GM08714 (cell line): ENCODE measurements at regions not wholly inside any gene's neighbourhood (a gene's known extent, or its start where the extent isn't known, plus 50 kb on each side); places are given as distances from the start of the nearest gene placed in this dataset.

Source experiments
- H3K4me3 ChIP-seq: fragments of 200-500 bp; sonication (Bioruptor generic); 2 replicates; pipeline ENCODE4 v1.5.1; 2014; ENCODE audit warnings: mild to moderate bottlenecking, low read length, inconsistent platforms
- ZNF274 ChIP-seq: IDR thresholded peaks from 2 replicates; pipeline ENCODE4 v1.6.1; 2012; ENCODE audit warnings: mild to moderate bottlenecking, low read depth, low read length

DNA sequence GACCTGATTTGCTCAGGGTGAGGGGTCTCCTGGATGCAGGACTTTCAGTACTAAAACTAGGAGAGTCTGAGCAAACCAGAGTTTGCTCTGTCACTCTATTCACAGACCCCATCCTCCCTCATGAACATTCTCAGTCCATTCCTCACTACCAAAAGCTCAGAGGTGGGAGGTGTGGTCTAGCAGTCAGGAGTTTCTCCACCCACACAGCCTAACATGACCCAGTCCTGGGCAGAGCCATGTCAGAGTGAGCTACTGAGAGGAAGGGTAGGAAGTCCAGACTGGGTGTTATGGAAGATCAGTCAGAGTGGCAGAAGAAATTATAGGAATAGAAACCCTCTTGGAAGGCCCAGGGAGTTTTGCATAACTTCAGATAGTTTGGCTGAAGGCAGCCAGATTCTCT is 113.3 kb upstream of the GRAMD2B start:
- TF ChIP-seq ZNF274 = no peak
- H3K4me3 ChIP-seq = no peak overlapping the region

DNA sequence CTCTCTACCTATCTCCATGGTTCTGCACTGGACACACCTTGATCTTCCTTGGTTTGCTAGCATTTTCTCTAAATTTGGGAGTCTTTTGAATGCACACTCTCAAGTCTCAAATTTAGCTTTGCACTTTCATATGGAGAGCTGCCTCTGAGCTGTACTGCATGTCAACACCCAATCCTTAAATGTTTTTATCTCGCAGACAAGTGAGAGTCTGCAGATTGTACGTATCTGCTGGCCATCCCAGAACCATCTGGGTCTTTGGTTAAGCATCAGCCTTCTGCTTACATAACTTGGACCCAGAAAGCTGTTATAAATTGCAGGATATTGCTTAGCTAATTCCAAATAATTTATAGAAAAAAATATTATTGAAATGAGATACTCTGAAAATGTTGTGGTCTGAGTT is 111.4 kb upstream of the GRAMD2B start:
- H3K4me3 ChIP-seq = no peak overlapping the region
- TF ChIP-seq ZNF274 = no peak

DNA sequence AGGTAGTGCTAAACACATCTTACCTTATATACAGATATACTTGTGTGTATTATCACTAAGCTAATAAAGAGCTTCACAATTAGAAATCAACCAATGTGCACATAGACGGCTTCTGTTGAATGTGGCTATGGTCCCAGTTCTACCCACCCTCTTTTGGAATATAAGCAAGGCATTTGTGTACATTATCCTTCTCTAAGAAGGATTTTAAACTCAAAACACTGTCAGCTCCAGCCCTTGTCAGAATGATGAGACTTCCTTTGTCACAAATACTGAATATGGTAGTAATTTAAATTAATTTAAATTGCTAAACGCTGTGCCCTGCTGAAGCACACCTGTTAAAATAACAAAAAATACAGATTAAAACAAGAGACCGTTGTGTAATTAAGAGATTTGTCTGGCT is 107.9 kb upstream of the GRAMD2B start:
- H3K4me3 ChIP-seq = no peak overlapping the region
- TF ChIP-seq ZNF274 = no peak

DNA sequence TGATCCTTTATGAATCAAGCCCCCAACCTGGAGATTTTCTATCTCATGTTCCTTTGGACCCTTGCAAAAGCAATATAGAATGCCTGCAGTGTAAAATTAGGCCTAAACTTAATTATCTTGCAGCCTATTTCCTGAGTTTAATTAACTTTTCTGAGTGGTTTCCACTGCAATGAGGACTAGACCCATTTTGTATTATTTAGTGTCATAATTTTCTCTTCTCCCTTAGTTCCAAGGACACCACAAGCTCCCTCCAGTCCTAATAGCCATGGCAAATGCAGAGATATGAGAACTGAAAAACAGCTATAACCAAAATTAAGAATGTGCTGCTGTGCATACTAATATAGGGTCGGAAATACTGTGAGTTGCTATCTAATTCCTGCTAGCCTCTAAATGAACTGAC is 90.9 kb upstream of the GRAMD2B start:
- H3K4me3 ChIP-seq = no peak overlapping the region
- TF ChIP-seq ZNF274 = no peak

DNA sequence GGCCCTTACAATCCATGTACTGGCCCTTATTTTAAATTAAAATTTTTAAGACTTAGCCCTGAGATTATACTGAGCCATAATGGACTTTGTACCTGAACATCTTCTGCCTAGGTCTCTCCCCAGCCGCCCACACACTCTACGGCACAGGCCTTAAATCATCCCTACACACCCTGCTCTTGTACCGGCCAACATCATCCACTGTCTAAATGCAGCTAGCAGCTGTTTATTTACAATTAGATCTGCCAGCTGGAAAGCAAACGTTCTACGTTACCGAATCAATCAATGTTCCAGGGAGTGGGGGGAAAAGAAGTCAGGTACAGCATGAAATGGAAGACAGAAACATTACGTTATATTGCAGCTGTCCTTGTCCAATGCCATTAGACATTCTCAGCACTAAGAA is 88.4 kb upstream of the GRAMD2B start:
- no peak for TF ChIP-seq ZNF274
- no peak overlapping the region for H3K4me3 ChIP-seq

DNA sequence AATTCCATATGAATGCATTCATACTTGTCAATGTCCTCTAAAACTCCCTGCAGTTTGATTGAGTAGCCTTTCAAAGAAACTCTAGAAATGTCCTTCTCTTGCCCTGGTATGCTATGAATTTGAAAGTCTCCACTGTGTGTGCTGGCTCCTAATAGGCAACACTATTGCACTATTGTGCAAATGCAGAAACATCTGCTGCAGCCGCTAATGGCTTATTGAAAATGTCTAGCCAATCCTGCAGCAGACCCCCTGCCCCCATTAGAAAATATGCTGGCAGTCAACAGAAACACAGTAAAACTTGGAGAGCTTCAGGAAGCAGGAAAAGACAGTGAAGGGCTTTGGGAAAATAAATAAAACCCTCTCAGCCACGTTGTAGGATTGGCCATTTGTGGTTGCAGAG is 87.3 kb upstream of the GRAMD2B start:
- H3K4me3 ChIP-seq = no peak overlapping the region
- no peak for TF ChIP-seq ZNF274

DNA sequence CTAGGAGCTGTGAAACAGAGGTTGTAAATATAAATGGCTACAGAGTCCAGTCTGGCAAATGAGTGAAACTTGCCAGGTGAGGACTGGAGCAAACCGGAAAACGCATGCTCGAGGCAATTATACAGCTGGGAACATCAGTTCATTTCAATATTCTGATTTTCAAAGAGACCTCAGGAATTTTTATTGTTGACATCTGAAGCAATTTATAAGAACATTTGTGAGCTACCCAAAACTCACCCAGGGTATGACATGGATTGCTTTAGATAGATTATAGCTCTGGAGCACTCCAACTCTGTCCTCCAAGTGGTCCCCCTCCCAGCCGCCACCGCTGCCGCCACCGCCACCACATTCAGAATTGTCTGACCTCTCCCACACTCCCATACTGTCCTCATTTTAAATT is 84.6 kb upstream of the GRAMD2B start:
- H3K4me3 ChIP-seq = no peak overlapping the region
- TF ChIP-seq ZNF274 = no peak

DNA sequence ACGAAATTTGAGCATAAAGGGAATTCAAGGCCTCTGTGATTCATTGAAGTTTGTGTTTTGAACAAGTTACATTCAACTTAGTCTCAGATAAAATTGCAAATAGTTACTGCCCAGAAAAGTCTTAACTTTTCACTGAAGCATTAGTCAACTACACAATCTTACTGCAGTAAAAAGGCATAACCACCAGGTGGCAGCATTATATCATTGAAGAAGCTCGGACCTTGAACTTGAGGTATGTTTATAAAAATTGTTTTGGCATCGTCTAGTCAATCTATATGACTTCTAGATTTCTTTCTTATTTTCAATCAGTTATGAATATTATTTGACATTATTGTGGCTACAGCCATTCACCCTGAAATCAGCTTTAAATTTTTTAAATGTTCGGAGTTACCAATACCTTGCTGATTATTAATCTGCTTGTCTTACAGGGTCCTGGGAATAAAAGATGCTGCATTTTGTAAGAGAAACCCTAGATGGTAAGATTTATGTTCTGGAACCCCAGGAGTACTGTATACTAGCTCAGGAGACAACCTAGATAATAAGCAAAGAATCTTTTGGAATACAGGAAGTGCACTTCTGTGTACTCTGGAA is 83.9 kb upstream of the GRAMD2B start:
- no peak overlapping the region for H3K4me3 ChIP-seq
- no peak for TF ChIP-seq ZNF274

DNA sequence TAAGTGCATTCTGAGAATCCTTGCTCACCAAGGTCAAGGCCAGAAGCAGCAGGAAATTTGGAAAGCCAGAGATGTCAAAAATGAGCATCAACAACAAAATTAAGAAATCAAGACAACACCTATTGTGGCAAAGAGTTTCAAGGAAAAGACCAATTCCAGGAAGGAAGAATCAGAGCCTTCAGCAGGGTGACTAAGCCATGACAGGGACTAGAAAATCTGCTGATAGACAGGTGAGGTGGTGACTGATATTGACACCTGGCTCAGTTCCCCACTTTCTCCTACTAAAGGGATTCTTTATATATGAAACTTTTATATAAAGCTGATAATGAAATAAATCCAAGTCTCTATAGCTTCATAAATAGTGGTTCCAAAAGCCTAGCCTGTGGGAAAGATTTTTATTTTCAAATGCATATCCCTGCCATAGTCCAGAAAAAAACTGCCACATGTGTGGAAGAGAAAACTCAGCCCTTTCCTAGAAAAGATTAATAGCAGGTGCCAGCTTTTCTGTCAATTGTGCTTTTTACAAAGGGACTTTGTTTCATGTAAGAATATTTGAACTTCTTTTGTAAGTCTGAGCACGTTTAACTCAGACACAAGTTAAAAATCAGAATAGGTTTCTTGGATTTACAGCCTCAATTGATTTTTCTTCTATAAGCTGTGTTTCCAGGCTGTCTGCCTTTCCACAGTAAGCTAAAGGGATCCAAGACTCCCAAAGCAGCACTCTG is 81.1 kb upstream of the GRAMD2B start:
- no peak for TF ChIP-seq ZNF274
- H3K4me3 ChIP-seq = no peak overlapping the region

DNA sequence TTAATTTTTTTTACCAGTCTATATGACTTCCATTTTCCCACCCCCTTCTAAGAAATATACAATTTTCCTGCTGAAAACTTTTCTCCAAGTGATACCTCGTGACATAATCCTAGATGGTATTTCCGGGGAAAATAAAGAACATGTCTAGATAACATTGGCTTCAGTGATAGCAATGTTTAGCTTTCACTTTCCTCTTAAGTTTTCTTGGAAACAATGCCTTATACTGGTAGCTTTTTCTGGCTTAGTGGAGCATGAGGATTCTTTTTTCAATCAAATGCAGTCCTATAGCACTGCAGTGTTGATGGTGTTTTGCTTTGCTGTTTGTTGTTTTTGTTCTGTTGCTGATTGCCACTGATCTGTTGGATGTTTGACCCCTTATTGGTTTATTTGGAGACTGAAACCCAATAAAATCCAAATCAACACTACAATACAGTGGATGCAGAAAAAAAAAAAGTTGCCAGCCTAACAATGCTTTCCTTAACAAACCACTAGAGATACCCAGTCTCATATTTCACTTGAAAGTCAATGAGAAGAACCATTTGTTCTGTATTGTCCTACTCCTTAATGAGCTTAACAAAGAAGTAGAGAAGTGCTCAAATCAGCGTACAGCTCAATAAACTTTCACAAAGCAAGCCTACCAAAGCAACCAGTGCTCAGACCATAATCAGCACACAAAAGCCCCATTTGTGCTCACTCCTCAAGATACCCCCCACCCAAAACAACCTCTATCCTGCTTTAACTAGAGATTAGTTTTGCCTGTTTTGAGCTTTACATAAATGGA is 74.2 kb upstream of the GRAMD2B start:
- no peak for TF ChIP-seq ZNF274
- H3K4me3 ChIP-seq = no peak overlapping the region

DNA sequence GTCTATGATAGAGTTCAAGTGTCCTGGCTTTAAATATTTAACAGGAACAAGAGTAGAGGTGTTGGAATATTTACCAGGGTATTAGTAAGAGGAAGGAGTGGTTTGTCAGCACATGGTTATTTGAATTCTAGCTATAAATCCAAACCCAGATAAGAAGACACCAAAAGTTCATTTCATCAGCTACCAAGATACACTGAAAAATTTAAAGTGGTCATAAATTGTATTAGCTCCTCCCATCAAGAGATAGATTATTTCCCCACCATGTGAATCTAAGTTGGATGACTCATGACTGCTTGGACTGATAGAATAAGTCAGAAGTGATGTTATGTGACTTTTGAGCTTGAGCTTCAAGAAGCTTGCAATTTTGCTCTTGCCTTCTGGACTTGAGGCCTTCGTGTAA is 72.1 kb upstream of the GRAMD2B start:
- no peak overlapping the region for H3K4me3 ChIP-seq
- TF ChIP-seq ZNF274 = no peak

DNA sequence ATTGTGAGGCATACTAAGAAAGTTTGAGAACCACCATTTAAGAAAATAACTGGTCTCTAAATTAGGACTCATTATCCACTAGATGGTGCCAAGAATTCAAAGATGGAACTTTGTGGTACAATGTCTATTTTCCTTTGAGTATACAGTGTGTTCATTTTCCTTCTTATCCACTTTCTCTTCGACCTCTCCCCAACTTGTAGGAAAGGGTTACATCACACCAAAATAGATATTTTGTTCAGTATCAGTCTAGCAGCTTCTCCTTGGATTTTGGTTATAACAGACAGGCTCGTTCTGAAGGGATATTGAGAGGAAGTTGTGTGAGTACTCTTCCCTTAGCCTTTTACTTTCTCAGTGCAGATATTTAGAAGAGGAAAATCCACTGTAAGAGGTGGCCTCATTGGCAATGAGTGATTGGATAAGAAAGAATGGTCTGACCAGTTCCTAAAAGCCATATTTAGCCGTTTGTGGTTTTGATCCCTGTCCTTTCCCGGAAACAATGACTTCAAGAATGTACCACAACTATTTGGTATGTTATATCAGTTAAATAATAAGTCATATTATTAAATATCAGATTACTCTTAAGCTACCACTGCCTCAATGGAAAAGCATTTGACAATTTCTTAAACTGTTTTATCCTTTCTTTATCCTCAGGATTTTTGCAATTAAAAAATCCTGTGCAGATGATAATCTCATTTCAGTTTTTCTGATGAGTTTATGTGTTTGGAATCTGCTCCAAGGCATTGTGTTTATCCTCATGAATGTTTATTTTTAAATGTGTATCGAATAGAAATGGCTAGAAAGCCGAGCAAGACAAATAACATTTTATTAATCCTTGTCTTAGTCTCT is 69.0 kb upstream of the GRAMD2B start:
- no peak overlapping the region for H3K4me3 ChIP-seq
- no peak for TF ChIP-seq ZNF274

DNA sequence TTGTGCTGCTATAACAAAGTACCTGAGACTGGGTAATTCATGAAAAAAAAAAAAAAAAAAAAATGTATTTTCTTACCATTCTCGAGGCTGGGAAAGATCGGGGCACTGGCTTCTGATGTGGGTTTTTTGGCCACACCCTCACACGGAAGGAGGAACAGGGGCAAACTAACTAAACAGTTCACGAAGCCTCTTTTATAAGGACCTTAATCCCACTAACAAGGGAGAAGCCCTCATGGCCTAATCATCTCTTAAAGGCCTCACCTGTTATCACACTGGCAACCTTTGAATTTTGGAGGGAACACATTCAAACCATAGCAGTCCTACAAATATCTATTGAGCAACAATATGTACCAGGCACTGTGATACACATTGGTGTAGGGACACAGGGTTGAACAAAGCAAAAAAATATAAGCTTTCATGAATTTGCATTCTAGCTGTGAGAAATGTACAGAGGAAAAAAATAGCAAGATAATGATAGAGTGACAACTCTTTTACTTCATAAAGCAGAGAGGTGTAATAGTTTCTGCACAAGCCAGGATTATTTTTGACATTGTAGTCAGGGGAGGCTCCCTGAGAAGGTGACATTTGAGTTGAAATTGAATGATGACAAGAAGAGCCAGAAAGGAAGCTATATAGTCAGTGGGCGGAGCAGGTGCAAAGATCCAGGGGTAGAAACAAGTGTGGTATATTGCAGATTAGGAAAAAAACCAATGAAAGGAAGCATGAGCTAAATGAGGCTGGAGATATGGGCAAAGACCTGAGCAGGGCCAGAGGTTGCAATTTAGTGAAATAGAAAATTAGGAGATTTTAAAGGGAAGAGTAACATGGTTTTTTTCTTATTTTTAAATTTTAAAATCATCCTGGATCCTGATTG is 68.1 kb upstream of the GRAMD2B start:
- H3K4me3 ChIP-seq = no peak overlapping the region
- no peak for TF ChIP-seq ZNF274
